Head of caudate nucleus (tissue), 42 donors: ENCODE measurements at regions not wholly inside any gene's neighbourhood (a gene's known extent, or its start where the extent isn't known, plus 50 kb on each side); places are given as distances from the start of the nearest gene placed in this dataset.
A peak's percentile ranks its signal among the peaks of the same experiment; 100 is the strongest.
"Not testable (repeated sequence)": the region's sequence is repeated elsewhere in the genome, so short reads cannot be mapped to it uniquely, and the experiment has no call there.

Experiments used
- DNase-seq, 42 donors: peaks; one replicate each; pipeline versions ENCODE4 v3.0.0 to v3.0.0-alpha.2; 2020 to 2021; ENCODE audit warnings: mixed read lengths in 7 of 42
- intact Hi-C: fragments of 100-400 bp; cut with DNase I; formaldehyde crosslinking; loops from one replicate; pipeline ENCODE4 v1.15.0; 2022

GRCh38 chr14:105737504-105738246 lies 211.3 kb downstream of the TMEM121 start:
- intact Hi-C loops = no loop called here
- DNase-seq = no peak

DNA sequence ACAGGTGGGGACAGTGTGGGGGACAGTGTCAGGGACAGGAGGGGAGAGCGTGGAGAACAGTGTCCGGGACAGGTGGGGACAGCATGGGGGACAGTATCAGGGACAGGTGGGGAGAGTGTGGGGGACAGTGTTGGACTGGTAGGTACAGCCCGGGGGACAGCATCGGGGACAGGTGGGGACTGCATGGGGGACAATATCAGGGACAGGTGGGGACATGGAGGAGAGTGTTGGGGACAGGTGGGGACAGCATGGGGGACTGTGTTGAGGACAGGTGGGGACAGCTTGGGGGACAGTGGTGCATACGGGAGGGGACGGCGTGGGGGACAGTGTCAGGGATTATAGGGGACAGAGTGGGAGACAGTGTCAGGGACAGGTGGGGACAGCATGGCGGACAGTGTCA lies 212.3 kb downstream of the TMEM121 start:
- intact Hi-C loops = no loop called here
- DNase-seq = no peak

DNA sequence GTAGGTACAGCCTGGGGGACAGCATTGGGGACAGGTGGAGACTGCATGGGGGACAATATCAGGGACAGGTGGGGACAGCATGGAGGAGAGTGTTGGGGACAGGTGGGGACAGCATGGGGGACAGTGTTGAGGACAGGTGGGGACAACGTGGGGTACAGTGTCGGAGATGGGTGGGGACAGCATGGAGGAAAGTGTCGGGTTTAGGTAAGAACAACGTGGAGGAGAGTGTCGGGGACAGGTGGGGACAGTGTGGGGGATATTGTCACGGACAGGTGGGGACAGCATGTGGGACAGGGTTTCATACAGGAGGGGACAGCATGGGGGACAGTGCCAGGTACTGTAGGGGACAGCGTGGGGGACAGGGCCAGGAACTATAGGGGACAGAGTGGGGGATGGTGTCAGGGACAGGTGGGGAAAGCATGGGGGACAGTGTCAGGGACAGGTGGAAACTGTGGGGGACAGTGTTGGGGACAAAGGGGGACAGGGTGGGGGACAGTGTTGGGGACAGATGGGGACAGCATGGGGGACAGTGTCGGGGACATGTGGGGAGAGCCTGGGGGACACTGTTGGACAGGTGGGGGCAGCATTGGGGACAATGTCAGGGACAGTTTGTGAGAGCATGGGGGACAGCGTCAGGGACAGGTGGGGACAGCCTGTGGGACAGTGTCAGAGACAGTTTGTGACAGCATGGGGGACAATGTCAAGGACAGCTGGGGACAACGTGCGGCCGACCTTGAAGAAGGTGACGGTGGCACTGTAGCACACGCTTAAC lies 213.1 kb downstream of the TMEM121 start:
- intact Hi-C loops = no loop called here

GRCh38 chr14:105740272-105740671 lies 213.9 kb downstream of the TMEM121 start:
- intact Hi-C loops, DNase-seq: not testable (repeated sequence)

More for the DNA sequence above, 213.1 kb downstream of the TMEM121 start:
- no peak for DNase-seq

DNA sequence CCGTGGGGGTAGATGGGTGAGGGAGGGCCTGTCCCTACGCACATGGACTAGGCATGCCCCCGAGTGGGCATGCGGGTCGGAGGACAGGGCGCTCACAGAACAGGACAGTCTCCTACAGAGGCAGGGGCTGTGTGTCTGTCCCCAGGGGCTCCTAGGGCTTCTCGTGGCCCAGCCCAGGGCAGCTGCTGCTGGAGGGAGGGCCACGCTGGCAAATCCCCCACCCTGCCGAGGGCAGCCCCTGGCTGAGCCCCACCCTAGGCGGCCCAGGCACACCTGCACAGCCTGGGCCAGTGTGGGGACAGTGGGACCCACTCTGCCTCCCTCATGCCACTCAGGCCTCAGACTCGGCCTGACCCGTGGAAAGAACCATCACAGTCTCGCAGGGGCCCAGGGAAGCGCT lies 214.6 kb downstream of the TMEM121 start:
- intact Hi-C loops, DNase-seq: not testable (repeated sequence)

DNA sequence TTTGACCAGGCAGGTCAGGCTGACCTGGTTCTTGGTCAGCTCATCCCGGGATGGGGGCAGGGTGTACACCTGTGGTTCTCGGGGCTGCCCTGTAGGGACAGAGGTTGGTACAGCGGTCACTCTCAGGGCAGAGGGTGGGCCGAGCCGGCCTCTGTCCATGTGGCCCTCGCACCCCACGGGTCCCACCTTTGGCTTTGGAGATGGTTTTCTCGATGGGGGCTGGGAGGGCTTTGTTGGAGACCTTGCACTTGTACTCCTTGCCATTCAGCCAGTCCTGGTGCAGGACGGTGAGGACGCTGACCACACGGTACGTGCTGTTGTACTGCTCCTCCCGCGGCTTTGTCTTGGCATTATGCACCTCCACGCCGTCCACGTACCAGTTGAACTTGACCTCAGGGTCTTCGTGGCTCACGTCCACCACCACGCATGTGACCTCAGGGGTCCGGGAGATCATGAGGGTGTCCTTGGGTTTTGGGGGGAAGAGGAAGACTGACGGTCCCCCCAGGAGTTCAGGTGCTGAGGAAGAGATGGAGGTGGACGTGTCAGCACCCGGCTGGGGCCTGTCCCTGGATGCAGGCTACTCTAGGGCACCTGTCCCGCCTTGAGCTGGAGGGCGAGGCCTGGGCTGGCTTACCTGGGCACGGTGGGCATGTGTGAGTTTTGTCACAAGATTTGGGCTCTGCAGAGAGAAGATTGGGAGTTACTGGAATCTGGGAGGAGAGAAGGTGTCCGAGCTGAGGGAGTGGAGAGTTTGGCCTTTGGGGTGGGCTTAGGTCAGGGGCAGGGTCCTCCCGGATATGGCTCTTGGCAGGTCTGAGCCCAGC lies 215.5 kb downstream of the TMEM121 start:
- intact Hi-C loops = not testable (repeated sequence)

DNA sequence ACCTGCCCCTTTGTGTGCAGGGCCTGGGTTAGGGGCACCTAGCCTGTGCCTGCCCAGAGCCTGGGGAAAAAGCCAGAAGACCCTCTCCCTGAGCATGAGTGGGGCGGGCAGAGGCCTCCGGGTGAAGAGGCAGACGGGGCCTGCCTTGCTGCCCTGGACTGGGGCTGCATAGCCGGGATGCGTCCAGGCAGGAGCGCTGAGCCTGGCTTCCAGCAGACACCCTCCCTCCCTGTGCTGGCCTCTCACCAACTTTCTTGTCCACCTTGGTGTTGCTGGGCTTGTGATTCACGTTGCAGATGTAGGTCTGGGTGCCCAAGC lies 216.1 kb downstream of the TMEM121 start:
- intact Hi-C loops = no loop called here
- DNase-seq = no peak

More for the DNA sequence above, 215.5 kb downstream of the TMEM121 start:
- DNase-seq = not testable (repeated sequence)

- intact Hi-C loops = not testable (repeated sequence)
Measured at GRCh38 chr14:105742904-105743701, 216.7 kb downstream of the TMEM121 start.

DNA sequence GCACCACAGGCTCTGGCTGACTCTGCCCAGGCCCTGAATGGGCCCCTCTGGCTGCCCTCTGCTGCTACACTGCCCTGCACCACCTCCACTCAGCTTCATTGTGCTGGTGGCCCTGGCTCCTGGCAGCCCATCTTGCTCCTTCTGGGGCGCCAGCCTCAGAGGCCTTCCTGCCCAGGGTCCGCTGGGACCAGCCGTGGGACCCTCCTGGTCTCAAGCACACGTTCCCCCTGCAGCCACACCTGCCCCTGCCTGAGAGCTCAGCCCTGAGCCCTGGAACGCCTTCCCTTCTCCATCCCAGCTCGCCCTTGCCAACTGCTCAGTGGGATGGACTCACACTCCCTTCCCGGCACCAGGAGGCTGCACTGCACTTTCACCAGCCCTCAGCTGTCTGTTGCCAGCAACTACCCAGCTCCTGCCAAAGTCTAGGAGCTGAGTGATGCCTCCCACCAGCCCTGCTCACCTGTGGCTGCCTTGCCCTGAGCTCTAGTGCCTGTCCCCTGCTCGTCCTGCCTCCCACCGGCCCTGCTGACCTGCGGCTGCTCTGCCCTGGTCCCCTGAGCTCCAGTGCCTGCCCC lies 217.9 kb downstream of the TMEM121 start:
- intact Hi-C loops, DNase-seq: not testable (repeated sequence)

More at GRCh38 chr14:105742904-105743701, 216.7 kb downstream of the TMEM121 start:
- DNase-seq = peak in 1 of 42 donors; percentile 31

- intact Hi-C loops = no loop called here
- DNase-seq = peak in 2 of 42 donors; percentile 12 to 23
Measured at GRCh38 chr14:105745433-105746123, 219.2 kb downstream of the TMEM121 start.

- peak in 1 of 42 donors; percentile 10 for DNase-seq
- intact Hi-C loops = no loop called here
Measured at GRCh38 chr14:105746124-105746514, 219.7 kb downstream of the TMEM121 start.

- DNase-seq = peak in 1 of 42 donors; percentile 9
- intact Hi-C loops = not testable (repeated sequence)
Measured at GRCh38 chr14:105746800-105747502, 220.6 kb downstream of the TMEM121 start.

DNA sequence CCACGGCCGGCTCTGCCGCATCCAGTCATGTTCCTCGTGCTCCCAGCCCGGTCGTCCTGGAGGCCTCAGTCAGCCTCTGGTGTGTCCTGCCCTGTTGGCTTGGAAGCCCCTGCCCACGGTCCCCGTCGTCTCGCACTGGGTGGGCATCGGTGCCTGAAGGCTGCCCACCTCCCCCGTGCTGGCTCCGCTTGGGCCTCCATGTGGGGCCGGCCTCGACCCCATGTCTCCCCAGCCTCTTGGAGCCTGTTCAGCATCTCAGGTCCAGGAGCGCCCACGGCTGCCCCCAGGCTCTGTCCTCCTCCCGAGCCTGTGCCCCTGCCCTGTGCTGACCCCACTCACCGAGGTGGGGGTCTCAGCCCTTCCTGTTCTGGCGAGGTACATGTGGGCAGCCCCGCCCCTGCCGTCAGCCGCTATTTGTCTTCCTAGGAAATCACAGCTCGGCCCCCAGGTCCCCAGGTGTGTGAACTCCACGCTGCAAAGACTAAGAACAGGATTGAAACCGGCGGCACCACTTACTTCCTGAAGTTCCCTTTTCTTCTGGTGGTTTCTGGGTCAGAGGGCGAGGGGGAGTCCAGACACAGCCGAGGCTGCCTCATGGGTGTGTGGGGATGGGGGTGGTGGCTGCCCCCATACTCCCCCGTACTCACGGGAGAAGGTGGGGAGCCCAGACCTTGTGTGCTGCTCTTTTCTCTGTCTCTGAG lies 221.3 kb downstream of the TMEM121 start:
- intact Hi-C loops = not testable (repeated sequence)
- peak in 2 of 42 donors; percentile 17 to 26 for DNase-seq

DNA sequence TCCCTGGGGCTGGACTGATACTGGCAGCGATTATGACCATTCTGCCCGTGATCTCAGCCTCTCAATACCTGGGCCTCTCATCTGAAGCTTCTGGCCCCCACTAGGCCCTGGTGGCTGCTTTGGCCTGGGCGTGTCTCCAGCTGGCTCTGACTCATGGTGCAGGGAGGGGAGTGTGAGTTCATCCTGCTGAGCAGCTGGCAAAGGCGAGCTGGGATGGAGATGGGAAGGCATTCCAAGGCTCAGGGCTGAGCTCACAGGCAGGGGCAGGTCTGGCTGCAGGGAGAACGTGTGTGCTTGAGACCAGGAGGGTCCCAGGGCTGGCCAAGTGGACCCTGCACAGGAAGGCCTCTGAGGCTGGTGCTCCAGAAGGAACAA lies 221.8 kb downstream of the TMEM121 start:
- intact Hi-C loops = no loop called here
- DNase-seq = peak in 15 of 42 donors; percentile 6 to 63 (median 26)

DNA sequence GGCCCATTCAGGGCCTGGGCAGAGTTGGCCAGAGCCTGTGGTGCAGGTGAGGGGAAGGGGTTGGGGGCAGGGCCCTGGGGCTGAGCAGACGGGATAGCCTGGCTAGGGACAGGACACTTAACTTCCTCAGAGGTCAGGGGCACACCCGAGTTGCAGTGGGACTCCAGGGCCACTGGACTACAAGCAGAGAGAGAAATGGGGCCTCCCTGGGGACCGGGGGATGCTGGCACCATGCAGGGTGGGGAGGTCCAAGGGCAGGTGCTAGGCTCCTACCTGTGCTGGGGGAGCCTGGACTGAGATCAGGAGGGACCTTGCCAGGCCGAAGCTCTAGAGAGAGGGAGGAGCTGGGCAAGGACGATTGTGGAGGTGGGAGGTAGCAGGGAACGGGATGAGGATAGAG lies 222.3 kb downstream of the TMEM121 start:
- DNase-seq = peak in 1 of 42 donors; percentile 12
- intact Hi-C loops = not testable (repeated sequence)

DNA sequence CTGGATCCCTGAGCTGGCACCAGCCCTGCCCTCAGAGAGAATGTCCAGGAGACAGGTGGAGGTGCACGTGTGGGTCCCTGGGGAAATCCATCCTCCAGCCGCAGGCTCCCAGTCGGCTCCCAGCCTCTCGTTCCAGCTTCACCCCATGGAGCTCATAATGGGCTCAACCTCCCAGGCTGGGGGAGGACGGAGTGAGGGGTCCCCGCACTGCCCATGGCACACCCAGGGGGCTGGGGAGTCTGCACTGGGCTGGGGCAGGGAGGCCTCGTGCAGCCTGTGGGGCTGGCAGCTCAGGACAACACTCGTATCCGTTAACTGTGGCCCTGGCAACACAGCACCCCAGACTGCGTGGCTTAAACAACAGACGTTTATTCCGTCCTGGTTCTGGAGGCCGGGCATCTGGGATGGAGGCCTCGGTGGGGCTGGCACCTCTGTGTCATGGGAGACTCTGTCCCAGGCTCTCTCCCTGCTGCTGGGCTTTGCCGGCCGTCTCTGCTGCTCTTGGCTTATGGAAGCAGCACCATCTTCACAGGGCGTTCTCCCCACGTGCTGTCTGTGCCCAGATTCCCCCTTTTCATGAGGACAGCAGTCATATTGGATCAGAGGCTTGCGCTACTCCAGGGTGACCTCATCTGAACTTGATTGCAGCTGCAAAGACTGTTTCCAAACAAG lies 223.6 kb downstream of the TMEM121 start:
- intact Hi-C loops = not testable (repeated sequence)

More for the DNA sequence above, 223.6 kb downstream of the TMEM121 start:
- peak in 2 of 42 donors; percentile 2 to 31 for DNase-seq
